ENCODE measurements at regions not wholly inside any gene's neighbourhood (a gene's known extent, or its start where the extent isn't known, plus 50 kb on each side); places are given as distances from the start of the nearest gene placed in this dataset.
"Not testable (repeated sequence)": the region's sequence is repeated elsewhere in the genome, so short reads cannot be mapped to it uniquely, and the experiment has no call there.

DNA sequence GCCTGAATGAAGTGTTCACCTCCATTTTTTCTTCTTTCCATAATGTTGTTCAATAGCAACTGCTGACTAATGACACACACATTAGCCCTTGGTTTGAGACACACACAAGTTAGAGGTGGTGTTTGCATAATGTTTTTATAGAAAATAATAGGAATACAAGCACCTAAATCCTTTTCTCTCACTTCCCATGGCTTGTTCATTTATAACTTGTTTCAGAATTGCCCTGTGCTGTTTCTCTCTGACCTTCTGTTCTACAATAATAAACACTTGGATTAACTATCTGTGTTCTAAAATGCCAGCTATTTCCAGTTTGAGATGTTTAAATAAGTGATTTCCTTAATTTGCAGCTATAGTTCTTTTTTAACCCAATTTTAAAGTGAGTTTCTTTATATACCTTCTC, 525.1 kb upstream of the ROBO2 start:
- no peak for DNase-seq
- Histone ChIP-seq H3K36me3 (no peaks in the 10 kb centered on the region), H3K4me1 (no peaks in the 10 kb centered on the region), H3K4me3 (no peak overlapping the region), H3K9me3 (no peaks in the 10 kb centered on the region), H3K27me3 (no peaks in the 10 kb centered on the region), H3K27ac (no peak overlapping the region)
- TF ChIP-seq, protein P1, sequence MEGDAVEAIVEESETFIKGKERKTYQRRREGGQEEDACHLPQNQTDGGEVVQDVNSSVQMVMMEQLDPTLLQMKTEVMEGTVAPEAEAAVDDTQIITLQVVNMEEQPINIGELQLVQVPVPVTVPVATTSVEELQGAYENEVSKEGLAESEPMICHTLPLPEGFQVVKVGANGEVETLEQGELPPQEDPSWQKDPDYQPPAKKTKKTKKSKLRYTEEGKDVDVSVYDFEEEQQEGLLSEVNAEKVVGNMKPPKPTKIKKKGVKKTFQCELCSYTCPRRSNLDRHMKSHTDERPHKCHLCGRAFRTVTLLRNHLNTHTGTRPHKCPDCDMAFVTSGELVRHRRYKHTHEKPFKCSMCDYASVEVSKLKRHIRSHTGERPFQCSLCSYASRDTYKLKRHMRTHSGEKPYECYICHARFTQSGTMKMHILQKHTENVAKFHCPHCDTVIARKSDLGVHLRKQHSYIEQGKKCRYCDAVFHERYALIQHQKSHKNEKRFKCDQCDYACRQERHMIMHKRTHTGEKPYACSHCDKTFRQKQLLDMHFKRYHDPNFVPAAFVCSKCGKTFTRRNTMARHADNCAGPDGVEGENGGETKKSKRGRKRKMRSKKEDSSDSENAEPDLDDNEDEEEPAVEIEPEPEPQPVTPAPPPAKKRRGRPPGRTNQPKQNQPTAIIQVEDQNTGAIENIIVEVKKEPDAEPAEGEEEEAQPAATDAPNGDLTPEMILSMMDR (IDR thresholded peaks at IDR 0.05) = no peak
- TF ChIP-seq POLR2A (IDR thresholded peaks at IDR 0.05) = no peak

- Histone ChIP-seq H3K36me3 (no peaks in the 10 kb centered on the region), H3K27ac (no peak overlapping the region), H3K4me1 (no peaks in the 10 kb centered on the region), H3K4me3 (no peak overlapping the region), H3K9me3 (no peaks in the 10 kb centered on the region), H3K27me3 (no peaks in the 10 kb centered on the region)
- DNase-seq = no peak
- TF ChIP-seq, protein P1 (IDR thresholded peaks at IDR 0.05) = no peak
- TF ChIP-seq POLR2A (IDR thresholded peaks at IDR 0.05) = no peak
Measured at GRCh38 chr3:76523337-76523736, 516.6 kb upstream of the ROBO2 start.

DNA sequence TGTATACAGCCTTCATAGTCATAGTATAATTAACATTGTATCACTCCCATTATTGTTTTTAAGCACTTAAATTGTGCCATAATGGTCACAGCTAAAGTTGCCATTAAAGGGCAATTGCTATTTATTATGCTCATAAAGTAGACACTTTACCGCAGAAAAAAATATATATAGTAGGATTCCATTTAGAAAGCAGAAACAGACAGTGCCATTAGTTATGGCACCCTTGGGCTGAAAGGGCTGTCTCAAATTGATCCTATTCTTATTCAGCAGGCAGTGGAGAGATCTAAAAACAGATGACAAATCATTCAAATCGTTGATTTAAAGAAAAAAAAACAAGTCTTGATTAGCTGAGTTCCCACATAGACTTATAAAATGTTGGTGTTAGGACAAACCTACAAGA, 514.2 kb upstream of the ROBO2 start:
- DNase-seq = no peak
- H3K27me3 ChIP-seq = no peaks in the 10 kb centered on the region
- no peaks in the 10 kb centered on the region for H3K36me3 ChIP-seq
- no peaks in the 10 kb centered on the region for H3K4me1 ChIP-seq
- no peak overlapping the region for H3K4me3 ChIP-seq
- no peak overlapping the region for H3K27ac ChIP-seq
- TF ChIP-seq, protein P1 (IDR thresholded peaks at IDR 0.05) = no peak
- TF ChIP-seq POLR2A (IDR thresholded peaks at IDR 0.05) = no peak
- no peaks in the 10 kb centered on the region for H3K9me3 ChIP-seq

DNA sequence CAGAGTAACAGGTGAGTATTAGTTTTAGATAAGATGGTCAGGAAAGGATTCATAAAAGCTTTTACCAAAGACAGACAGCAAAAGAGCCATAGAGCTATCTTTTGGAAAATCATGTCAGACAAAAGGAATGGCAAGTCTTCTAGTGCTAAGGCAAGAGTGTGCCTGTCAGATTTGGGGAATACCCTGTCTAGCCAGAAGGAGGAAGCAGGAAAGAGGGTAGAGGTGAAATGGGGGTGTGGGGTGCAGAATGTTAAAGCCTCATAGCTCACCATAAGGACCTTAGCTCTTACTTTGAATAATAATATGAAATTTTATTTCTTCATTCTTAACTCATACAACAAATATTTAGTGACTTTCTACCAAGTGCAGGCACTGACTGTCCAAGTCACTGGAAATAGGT, 512.1 kb upstream of the ROBO2 start:
- Histone ChIP-seq H3K36me3 (no peaks in the 10 kb centered on the region), H3K27me3 (no peaks in the 10 kb centered on the region), H3K27ac (no peak overlapping the region), H3K4me1 (no peaks in the 10 kb centered on the region), H3K9me3 (no peaks in the 10 kb centered on the region), H3K4me3 (no peak overlapping the region)
- TF ChIP-seq, protein P1 (IDR thresholded peaks at IDR 0.05) = no peak
- no peak for TF ChIP-seq POLR2A (IDR thresholded peaks at IDR 0.05)
- DNase-seq = no peak

DNA sequence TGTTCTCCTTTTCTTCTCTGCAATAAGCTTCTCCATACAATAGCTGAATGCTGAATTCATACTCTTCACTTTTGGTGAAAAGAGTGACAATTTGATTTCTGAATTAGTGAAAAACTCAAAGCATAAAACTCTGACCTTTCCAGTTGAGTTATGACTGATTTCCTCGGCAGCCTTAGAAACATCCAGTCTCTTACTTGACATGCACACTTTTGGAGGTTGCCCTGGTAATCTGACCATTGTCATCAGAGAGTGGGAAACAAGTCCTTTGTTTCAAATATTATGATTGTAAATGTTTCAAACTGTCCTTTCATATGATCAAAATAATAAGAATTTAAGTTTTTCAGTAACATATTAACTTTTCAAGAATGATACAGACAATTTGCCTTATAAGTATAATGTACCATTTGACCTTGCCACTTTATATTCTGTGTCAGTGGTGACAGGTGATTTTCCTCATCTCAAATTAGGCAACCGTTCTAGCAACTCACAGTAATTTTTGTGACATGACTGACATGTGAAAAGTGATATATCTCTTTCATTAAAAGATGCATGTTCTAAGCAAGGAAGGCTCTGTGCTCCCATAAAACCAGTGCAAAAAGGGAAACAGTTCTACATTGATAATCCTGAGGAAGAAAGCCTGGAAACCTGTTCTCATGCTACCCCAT, 507.6 kb upstream of the ROBO2 start:
- H3K27me3 ChIP-seq = no peaks in the 10 kb centered on the region
- H3K36me3 ChIP-seq = no peaks in the 10 kb centered on the region
- H3K4me1 ChIP-seq = no peaks in the 10 kb centered on the region
- DNase-seq = no peak
- TF ChIP-seq, protein P1 (IDR thresholded peaks at IDR 0.05) = no peak
- no peak for TF ChIP-seq POLR2A (IDR thresholded peaks at IDR 0.05)
- no peak overlapping the region for H3K4me3 ChIP-seq
- no peak overlapping the region for H3K27ac ChIP-seq
- no peaks in the 10 kb centered on the region for H3K9me3 ChIP-seq

DNA sequence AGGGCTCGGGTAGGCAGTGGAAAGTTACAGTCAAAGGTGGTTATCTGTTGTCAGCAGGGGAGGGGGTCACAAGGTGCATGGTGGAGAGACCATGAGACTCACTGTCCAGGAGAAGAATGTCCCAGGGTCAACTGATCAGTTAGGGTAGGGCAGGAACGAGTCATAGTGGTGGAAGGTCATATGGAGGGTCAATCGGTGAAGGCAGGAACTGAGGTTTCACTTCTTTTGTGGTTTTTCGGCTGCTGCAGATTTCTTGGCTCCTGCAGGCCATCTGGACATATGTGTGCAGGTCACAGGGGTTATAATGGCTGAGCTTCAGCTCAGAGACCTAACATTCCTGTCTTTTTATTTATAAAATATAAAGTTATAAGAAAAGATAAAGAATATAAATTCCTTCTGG, 506.2 kb upstream of the ROBO2 start:
- not testable (repeated sequence) for H3K4me3 ChIP-seq, H3K4me1 ChIP-seq, H3K9me3 ChIP-seq, H3K36me3 ChIP-seq, DNase-seq, H3K27ac ChIP-seq, H3K27me3 ChIP-seq

- not testable (repeated sequence) for H3K36me3 ChIP-seq, H3K4me3 ChIP-seq, H3K9me3 ChIP-seq, H3K27me3 ChIP-seq, H3K4me1 ChIP-seq, DNase-seq, H3K27ac ChIP-seq
Measured at GRCh38 chr3:76537857-76538256, 502.0 kb upstream of the ROBO2 start.

Data from Peyer's patch (tissue), 4 donors.